ENCODE measurements at regions not wholly inside any gene's neighbourhood (a gene's known extent, or its start where the extent isn't known, plus 50 kb on each side); places are given as distances from the start of the nearest gene placed in this dataset.
"Not testable (repeated sequence)": the region's sequence is repeated elsewhere in the genome, so short reads cannot be mapped to it uniquely, and the experiment has no call there.

DNA sequence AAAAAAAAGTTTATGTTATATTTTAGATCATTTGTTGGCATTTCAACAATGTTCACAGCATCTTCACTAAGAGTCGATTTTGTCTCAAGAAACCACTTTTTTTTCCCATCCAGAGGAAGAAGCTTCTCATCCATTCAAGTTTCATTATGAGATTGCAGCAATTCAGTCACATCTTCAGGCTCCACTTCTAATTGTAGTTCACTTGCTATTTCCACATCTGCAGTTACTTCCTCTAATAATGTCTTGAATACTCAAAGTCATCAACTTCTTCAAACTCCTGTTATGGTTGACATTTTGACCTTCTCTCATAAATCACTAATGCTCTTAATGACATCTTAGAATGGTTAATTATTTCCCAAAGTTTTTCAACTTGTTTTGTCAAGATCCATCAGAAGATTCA lies 61.3 kb upstream of the CHORDC1 start:
- Mint-ChIP-seq H3K27ac (no peak overlapping the region), H3K4me1 (no peaks in the 10 kb centered on the region), H3K4me3 (no peak overlapping the region), H3K9me3 (ENCODE audit: insufficient read depth) (peaks cover 4% of the 10 kb centered on the region), H3K27me3 (no peaks in the 10 kb centered on the region)
- no peak overlapping the region for H3K9ac ChIP-seq (ENCODE audit: low read length)
- no peak overlapping the region for H2AFZ ChIP-seq (ENCODE audit: insufficient read depth, low read depth, low read length, poor library complexity, severe bottlenecking)
- intact Hi-C loops (cut with micrococcal nuclease): no loop called here
- no peak overlapping the region for H3K27ac ChIP-seq (ENCODE audit: low read length in 2 of 2)
- no peak overlapping the region for H3K4me2 ChIP-seq (replicated peaks; ENCODE audit: low read depth, low read length, poor library complexity, severe bottlenecking)
- CTCF ChIA-PET: no interaction called here
- H3K4me3 ChIP-seq (ENCODE audit: control extremely low read depth in 1 of 5, extremely low read depth in 1 of 5, insufficient read depth in 1 of 5, low read depth in 2 of 5, low read length in 4 of 5): no peak overlapping the region
- no peak for ATAC-seq (ENCODE audit: low read depth)
- no peaks in the 10 kb centered on the region for H3K36me3 ChIP-seq (replicated peaks in 1 of 2; ENCODE audit: control extremely low read depth in 1 of 2, control insufficient read depth in 1 of 2, extremely low read depth in 1 of 2, insufficient read depth in 2 of 2, low read length in 1 of 2)
- no CpG with 5 or more reads among the region's 1 CpG for WGBS (ENCODE audit: insufficient coverage)
- peaks cover 0 to 7% (median 0%) of the 10 kb centered on the region in 3 donors for H3K9me3 ChIP-seq (ENCODE audit: control extremely low read depth in 1 of 3, control insufficient read depth in 2 of 3, insufficient read depth in 1 of 3, low read length in 2 of 3)
- POLR2A ChIA-PET: no interaction called here
- no peaks in the 10 kb centered on the region for H4K20me1 ChIP-seq (ENCODE audit: control insufficient read depth, insufficient read depth, low read length, poor library complexity, severe bottlenecking)
- no peaks in the 10 kb centered on the region for H3K79me2 ChIP-seq (ENCODE audit: control insufficient read depth, insufficient read depth, low read length)
- no peaks in the 10 kb centered on the region for H3K4me1 ChIP-seq (ENCODE audit: control insufficient read depth in 2 of 2, insufficient read depth in 2 of 2, low read length in 2 of 2)
- TF ChIP-seq, protein P1, sequence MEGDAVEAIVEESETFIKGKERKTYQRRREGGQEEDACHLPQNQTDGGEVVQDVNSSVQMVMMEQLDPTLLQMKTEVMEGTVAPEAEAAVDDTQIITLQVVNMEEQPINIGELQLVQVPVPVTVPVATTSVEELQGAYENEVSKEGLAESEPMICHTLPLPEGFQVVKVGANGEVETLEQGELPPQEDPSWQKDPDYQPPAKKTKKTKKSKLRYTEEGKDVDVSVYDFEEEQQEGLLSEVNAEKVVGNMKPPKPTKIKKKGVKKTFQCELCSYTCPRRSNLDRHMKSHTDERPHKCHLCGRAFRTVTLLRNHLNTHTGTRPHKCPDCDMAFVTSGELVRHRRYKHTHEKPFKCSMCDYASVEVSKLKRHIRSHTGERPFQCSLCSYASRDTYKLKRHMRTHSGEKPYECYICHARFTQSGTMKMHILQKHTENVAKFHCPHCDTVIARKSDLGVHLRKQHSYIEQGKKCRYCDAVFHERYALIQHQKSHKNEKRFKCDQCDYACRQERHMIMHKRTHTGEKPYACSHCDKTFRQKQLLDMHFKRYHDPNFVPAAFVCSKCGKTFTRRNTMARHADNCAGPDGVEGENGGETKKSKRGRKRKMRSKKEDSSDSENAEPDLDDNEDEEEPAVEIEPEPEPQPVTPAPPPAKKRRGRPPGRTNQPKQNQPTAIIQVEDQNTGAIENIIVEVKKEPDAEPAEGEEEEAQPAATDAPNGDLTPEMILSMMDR (IDR thresholded peaks at IDR 0.05): no peak
- no peak for TF ChIP-seq EZH2 (IDR thresholded peaks at IDR 0.05; ENCODE audit: borderline replicate concordance, insufficient read depth, low read depth, low read length, poor library complexity, severe bottlenecking)
- no peaks in the 10 kb centered on the region for H3K27me3 ChIP-seq (replicated peaks in 1 of 4; ENCODE audit: control extremely low read depth in 1 of 4, control insufficient read depth in 3 of 4, insufficient read depth in 4 of 4, low read length in 3 of 4)
- no peak for DNase-seq

DNA sequence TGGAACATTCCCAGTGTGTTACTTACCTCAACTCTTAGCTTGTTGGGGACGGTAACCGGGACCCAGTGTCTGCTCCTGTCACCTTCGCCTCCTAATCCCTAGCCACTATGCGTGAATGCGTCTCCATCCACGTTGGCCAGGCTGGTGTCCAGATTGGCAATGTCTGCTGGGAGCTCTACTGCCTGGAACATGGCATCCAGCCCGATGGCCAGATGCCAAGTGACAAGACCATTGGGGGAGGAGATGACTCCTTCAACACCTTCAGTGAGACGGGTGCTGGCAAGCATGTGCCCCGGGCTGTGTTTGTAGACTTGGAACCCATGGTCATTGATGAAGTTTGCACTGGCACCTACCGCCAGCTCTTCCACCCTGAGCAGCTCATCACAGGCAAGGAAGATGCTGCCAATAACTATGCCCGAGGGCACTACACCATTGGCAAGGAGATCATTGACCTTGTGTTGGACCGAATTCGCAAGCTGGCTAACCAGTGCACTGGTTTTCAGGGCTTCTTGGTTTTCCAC lies 59.8 kb upstream of the CHORDC1 start:
- H3K4me3 ChIP-seq (ENCODE audit: control extremely low read depth in 1 of 5, extremely low read depth in 1 of 5, insufficient read depth in 1 of 5, low read depth in 2 of 5, low read length in 4 of 5); H3K4me1 ChIP-seq (ENCODE audit: control insufficient read depth in 2 of 2, insufficient read depth in 2 of 2, low read length in 2 of 2); H3K27me3 ChIP-seq (replicated peaks in 1 of 4; ENCODE audit: control extremely low read depth in 1 of 4, control insufficient read depth in 3 of 4, insufficient read depth in 4 of 4, low read length in 3 of 4); H3K4me2 ChIP-seq (replicated peaks; ENCODE audit: low read depth, low read length, poor library complexity, severe bottlenecking); H3K4me3 Mint-ChIP-seq; H3K36me3 ChIP-seq (replicated peaks in 1 of 2; ENCODE audit: control extremely low read depth in 1 of 2, control insufficient read depth in 1 of 2, extremely low read depth in 1 of 2, insufficient read depth in 2 of 2, low read length in 1 of 2); H2AFZ ChIP-seq (ENCODE audit: insufficient read depth, low read depth, low read length, poor library complexity, severe bottlenecking); H3K27ac ChIP-seq (ENCODE audit: low read length in 2 of 2); H3K27me3 Mint-ChIP-seq; intact Hi-C loops (cut with micrococcal nuclease); CTCF ChIA-PET; H3K4me1 Mint-ChIP-seq; H3K9ac ChIP-seq (ENCODE audit: low read length); H3K9me3 Mint-ChIP-seq (ENCODE audit: insufficient read depth); H3K79me2 ChIP-seq (ENCODE audit: control insufficient read depth, insufficient read depth, low read length); DNase-seq; H4K20me1 ChIP-seq (ENCODE audit: control insufficient read depth, insufficient read depth, low read length, poor library complexity, severe bottlenecking); H3K27ac Mint-ChIP-seq; H3K9me3 ChIP-seq (ENCODE audit: control extremely low read depth in 1 of 3, control insufficient read depth in 2 of 3, insufficient read depth in 1 of 3, low read length in 2 of 3); ATAC-seq (ENCODE audit: low read depth): not testable (repeated sequence)
- POLR2A ChIA-PET: interaction anchor here (0.6 kb wide), 1 partner anchor 77 kb away, joined by 3 read pairs; no protein-coding TSS in a partner anchor
- WGBS (ENCODE audit: insufficient coverage): 93% methylated on average over 11 of the region's 13 CpGs
